HL-60 (cell line): ENCODE measurements at regions not wholly inside any gene's neighbourhood (a gene's known extent, or its start where the extent isn't known, plus 50 kb on each side); places are given as distances from the start of the nearest gene placed in this dataset.

Experiments used
- DNase-seq, 2 experiments: peaks; one replicate each; pipeline ENCODE4 v3.0.0-alpha.2; 2010 to 2020; ENCODE audit warnings: low read depth in 1 of 2, low spot score in 1 of 2
- H3K27ac ChIP-seq: fragments of 250-450 bp; sonication (Bioruptor Pico); replicated peaks from 2 replicates; pipeline ENCODE4 v1.5.1; 2020; ENCODE audit warnings: mild to moderate bottlenecking, moderate library complexity
- H3K27me3 ChIP-seq: fragments of 250-450 bp; sonication (Bioruptor Pico); 2 replicates; pipeline ENCODE4 v1.5.1; 2021; ENCODE audit warnings: mild to moderate bottlenecking, moderate library complexity; ENCODE audit not compliant: insufficient read depth, poor library complexity, severe bottlenecking
- H3K4me3 ChIP-seq: replicated peaks from 2 replicates; pipeline ENCODE4 v1.5.1; 2011; ENCODE audit warnings: mild to moderate bottlenecking, control low read depth, low read length; ENCODE audit not compliant: insufficient read depth
- GABPA ChIP-seq: IDR thresholded peaks from 2 replicates; pipeline ENCODE4 v1.6.1; 2012; ENCODE audit warnings: low read depth
- POLR2AphosphoS5 ChIP-seq: IDR thresholded peaks from 2 replicates; pipeline ENCODE4 v1.6.1; 2012; ENCODE audit warnings: low read depth
- SPI1 ChIP-seq: IDR thresholded peaks from 2 replicates; pipeline ENCODE4 v1.6.1; 2012; ENCODE audit warnings: low read depth, mild to moderate bottlenecking, borderline replicate concordance
- TF ChIP-seq, protein P1 (sequence below): IDR thresholded peaks from one replicate; pipeline ENCODE4 v1.5.1; 2011; ENCODE audit warnings: low read length, control low read depth, inconsistent platforms; ENCODE audit not compliant: insufficient read depth
- TF ChIP-seq, protein P2 (sequence below): IDR thresholded peaks from 2 replicates; pipeline ENCODE4 v1.6.1; 2012; ENCODE audit warnings: low read depth; ENCODE audit not compliant: insufficient replicate concordance

DNA sequence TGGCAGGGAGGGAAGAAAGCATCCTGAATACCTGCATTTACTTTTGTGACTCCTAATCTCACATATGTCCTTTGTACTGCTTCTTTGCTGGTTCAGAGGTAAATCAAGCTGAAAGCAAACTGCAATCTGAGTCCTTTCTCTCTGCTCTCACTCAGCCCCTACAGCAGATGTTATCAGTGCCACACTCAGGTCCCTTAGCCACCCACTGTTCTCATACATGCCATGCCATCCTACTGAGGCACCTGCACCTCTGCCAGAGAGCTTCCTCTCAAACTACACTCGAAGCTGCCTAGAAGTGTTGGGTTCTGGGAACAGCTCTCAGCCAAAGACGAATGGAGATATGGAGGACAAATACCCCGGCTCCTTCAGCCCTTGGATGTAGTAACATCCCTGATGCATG, 244.5 kb downstream of the TXNL1 start:
- DNase-seq: no peak
- Histone ChIP-seq H3K4me3 (no peak overlapping the region), H3K27ac (no peak overlapping the region), H3K27me3 (no peaks in the 10 kb centered on the region)
- TF ChIP-seq SPI1: no peak
- no peak for TF ChIP-seq GABPA
- TF ChIP-seq, protein P1, sequence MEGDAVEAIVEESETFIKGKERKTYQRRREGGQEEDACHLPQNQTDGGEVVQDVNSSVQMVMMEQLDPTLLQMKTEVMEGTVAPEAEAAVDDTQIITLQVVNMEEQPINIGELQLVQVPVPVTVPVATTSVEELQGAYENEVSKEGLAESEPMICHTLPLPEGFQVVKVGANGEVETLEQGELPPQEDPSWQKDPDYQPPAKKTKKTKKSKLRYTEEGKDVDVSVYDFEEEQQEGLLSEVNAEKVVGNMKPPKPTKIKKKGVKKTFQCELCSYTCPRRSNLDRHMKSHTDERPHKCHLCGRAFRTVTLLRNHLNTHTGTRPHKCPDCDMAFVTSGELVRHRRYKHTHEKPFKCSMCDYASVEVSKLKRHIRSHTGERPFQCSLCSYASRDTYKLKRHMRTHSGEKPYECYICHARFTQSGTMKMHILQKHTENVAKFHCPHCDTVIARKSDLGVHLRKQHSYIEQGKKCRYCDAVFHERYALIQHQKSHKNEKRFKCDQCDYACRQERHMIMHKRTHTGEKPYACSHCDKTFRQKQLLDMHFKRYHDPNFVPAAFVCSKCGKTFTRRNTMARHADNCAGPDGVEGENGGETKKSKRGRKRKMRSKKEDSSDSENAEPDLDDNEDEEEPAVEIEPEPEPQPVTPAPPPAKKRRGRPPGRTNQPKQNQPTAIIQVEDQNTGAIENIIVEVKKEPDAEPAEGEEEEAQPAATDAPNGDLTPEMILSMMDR: no peak
- TF ChIP-seq, protein P2, sequence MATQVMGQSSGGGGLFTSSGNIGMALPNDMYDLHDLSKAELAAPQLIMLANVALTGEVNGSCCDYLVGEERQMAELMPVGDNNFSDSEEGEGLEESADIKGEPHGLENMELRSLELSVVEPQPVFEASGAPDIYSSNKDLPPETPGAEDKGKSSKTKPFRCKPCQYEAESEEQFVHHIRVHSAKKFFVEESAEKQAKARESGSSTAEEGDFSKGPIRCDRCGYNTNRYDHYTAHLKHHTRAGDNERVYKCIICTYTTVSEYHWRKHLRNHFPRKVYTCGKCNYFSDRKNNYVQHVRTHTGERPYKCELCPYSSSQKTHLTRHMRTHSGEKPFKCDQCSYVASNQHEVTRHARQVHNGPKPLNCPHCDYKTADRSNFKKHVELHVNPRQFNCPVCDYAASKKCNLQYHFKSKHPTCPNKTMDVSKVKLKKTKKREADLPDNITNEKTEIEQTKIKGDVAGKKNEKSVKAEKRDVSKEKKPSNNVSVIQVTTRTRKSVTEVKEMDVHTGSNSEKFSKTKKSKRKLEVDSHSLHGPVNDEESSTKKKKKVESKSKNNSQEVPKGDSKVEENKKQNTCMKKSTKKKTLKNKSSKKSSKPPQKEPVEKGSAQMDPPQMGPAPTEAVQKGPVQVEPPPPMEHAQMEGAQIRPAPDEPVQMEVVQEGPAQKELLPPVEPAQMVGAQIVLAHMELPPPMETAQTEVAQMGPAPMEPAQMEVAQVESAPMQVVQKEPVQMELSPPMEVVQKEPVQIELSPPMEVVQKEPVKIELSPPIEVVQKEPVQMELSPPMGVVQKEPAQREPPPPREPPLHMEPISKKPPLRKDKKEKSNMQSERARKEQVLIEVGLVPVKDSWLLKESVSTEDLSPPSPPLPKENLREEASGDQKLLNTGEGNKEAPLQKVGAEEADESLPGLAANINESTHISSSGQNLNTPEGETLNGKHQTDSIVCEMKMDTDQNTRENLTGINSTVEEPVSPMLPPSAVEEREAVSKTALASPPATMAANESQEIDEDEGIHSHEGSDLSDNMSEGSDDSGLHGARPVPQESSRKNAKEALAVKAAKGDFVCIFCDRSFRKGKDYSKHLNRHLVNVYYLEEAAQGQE: no peak
- TF ChIP-seq POLR2AphosphoS5: no peak

DNA sequence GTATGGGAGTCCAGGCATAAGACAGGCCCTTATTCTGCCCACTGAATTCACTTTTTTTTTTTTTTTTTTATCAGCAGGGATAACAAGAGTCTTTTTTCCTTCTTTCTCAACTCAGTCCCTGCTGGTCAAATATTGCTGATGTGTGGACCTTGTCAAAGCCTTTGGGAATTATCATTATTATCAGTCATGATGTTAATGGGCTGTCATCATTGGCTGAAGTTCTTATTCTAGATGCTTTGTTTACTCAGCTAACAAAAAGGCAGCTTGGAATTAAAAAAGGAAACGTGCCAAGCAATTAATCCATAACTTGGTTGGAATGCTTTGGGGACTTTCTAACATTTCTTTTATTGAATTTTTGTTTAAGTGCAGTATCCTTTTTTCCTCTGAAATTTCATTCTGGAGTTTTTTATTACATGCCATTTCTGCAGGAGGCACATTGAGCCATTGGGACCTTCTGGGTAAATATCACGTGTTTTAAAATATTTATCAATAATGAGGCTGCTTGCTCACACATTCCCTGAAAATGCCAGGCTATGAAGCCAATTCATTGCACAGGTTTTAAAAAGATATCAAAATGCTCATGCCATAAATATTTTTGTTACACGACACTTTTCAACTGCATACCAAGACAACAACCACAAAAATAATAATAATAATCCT, 246.3 kb downstream of the TXNL1 start:
- TF ChIP-seq, protein P2: no peak
- TF ChIP-seq GABPA (no peak), POLR2AphosphoS5 (no peak), SPI1 (no peak)
- TF ChIP-seq, protein P1: no peak

DNA sequence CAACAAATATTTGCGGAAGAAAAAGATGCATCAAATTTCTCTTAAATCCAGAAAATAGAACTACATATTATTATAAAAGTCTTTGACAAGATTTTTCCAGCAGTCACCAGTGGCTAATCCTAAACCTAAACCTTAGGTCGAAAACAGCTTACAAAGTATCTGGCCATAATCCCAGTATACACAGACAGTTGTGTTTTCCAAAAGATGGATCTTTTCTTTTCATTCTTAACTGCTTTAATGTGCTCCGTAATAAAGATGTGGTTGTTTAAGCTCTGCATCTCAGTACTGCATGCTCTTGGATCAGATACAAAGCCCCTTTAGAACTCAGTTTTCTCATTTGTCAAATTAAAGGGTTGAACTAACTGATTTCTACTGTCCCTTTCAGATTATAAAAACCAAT, 247.8 kb downstream of the TXNL1 start:
- TF ChIP-seq, protein P2: no peak
- TF ChIP-seq SPI1: no peak
- TF ChIP-seq POLR2AphosphoS5: no peak
- TF ChIP-seq, protein P1: no peak
- TF ChIP-seq GABPA: no peak
- Histone ChIP-seq H3K27ac (no peak overlapping the region), H3K4me3 (no peak overlapping the region), H3K27me3 (no peaks in the 10 kb centered on the region)
- no peak for DNase-seq

More for the DNA sequence above, 246.3 kb downstream of the TXNL1 start:
- H3K4me3 ChIP-seq: no peak overlapping the region
- no peak for DNase-seq
- H3K27ac ChIP-seq: no peak overlapping the region
- H3K27me3 ChIP-seq: no peaks in the 10 kb centered on the region
